ENCODE measurements at regions not wholly inside any gene's neighbourhood (a gene's known extent, or its start where the extent isn't known, plus 50 kb on each side); places are given as distances from the start of the nearest gene placed in this dataset.

DNA sequence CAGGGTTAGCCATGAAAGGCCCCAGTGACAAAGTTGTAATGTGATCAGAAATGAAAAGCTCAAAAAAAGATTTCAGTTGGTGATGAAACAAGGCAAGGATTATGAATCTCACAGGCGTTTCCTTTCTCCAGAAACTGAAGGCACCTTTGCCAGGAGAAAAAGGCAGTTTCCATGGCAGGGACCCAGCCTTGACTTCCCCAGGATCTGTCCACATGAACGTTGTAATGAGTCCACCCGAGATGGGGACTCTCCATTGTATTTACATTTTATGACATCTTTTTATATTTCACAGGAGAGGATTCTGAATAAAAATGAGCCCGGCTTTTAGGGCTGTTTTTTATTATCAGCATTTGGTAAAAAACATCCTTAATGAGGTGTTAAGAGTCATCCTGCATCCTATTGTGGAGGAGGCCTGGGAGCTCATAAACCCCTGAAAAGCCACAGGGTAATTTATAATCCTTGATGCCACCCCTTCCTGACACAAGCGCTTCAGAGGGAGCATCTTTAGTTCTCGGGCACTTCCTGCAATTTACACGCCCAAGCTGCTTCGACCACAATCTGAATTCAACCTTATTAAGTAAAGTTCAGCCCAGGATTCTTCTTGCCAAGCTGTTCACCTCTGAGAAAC is 74.1 kb upstream of the SALL4 start:
- DNase-seq (ENCODE audit: low read depth) = no peak

- no peak for DNase-seq (ENCODE audit: low read depth)
These were observed 71.3 kb upstream of the SALL4 start for GRCh38 chr20:51873652-51874051.

DNA sequence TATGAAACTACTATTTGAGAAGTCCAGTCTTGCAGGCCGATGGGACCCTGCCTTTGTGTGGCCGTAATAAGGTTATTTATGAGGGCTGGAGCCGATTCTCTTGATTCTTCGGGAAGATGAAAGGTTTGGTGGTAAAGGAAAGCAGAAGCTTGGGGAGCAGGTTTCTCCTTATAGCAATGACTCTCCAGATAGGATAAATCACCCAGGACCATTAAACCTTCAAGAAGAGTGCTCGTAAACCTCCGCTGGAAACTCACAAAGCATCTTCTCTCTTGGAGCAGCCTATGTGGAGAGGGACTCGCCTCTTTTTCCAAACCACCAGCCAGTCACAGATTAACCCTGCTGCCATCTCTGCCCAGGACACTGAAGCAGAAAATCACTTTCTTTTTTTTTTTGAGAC is 69.6 kb upstream of the SALL4 start:
- DNase-seq (ENCODE audit: low read depth) = no peak

DNA sequence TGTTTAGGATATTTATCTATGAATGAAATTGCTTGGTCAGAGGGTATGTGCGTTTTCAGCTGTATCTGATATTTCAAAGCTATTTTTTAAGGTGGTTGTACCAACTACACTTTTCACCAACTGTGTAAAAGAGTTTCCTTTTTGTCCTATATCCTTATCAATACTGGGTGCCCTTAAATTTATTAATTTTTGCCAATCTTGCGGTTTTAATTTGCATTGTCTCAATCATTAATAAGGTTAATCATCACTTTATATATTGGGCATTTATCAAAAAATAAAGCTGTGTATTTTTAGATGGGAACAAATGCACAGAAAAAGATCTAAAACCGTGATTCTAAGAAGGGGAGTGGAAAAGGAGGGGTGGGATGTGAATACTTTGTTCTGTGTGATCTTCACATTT is 66.7 kb upstream of the SALL4 start:
- no peak for DNase-seq (ENCODE audit: low read depth)

DNA sequence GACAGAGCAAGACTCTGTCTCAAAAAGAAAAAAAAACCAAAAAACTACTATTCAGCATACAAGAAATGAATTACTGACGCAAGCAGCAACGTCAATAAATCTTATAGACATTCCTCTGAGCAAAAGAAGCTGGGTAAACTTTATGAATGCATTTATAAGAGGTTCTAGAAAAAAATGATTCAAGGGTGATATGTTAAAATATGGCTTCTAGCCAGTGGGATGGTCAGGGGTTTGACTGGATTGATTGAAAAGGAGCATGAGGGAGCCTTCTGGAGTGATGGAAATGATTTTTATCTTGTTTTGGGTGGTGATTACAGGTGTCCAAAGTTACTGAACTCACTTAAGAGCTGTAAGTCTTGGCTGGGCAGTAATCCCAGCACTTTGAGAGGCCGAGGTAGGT is 64.9 kb upstream of the SALL4 start:
- DNase-seq (ENCODE audit: low read depth) = no peak

DNA sequence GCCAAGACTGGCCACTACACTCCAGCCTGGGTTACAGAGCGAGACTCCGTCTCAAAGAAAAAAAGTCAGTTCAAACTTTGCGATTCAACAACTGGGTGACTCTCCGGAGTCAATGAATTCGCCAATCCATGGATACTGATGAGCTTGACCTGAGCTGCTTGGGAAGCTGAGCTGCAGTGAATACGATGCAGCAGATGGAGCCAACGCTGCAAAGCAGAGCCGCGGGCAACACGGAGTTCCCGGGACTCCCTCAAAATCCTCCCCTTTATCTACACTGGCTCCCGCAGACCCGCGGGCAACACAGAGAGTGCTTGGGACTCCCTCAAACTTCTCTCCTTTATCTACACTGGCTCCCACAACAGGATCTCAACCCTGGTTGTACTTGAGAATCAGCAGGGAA is 62.6 kb upstream of the SALL4 start:
- DNase-seq (ENCODE audit: low read depth) = no peak

- DNase-seq (ENCODE audit: low read depth) = no peak
These were observed 60.5 kb upstream of the SALL4 start for GRCh38 chr20:51862796-51863195.

DNA sequence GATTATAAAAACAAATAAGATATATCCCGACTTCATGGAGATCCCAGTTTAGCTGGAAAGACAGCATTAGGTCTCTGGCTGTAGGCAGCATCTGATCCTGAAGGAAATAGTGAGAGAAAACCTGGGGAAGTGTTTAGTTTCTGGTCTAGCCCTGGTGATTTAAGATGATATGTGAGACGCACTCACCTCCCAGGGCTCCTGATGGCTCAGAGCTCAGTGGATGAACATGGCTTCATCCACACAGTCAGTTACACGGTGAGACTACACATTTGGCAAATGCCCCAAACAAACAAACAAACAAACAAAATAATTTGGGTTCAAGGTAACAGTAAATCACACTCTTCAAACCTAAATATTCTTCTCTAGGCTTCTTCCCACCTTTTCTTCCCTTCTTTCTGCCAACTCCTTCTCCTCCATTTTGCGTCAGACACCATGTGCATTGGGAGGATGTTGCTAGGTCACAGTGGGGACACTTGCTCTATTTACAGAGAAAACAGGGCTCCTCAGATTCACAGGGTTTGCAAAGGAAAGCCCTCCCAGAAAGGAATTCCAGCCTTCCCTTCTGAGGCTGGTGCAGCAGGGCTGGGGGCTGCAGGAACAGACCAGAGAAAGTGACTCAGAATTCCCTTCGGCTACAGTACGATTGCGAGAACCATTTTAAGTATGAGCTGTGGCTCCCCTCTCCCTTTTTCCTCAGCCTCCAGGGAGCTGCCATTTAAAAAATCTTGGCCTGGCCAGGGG is 59.6 kb upstream of the SALL4 start:
- no peak for DNase-seq (ENCODE audit: low read depth)

DNA sequence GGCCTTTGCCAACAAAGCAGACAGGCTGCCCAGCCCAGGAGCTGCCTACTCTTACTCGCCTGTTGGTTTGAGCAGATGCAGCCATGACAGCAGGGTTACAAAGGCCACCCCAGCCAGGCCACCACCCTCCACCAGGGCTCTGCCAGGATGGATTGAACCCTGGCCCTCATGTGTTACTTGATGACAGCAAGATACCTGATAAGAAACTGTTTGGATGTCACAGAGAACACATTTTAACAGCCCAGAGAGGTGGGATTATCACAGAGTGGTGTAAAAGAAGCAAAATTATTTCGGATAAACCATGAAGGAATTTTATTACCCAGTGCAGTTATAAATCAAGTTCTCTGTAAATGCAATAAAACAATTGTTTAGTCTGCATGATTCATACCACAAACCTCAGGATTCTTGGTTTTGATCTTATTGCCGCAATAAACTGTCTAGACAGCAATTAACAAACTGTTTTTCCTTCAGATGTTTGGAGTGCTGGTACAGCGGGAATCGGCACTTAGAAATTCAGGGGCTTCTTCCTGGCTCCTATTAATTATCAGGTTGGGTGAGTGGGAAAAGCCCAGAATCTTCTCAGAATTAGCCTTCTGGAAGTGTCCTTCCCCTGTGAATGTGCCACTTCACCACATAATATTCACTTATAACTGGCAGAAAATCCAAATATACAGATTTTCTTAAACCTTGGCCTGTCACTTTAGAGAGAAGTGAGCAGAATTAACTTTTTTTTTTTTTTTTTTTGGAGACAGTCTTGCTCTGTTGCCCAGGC is 58.0 kb upstream of the SALL4 start:
- DNase-seq (ENCODE audit: low read depth) = peak; percentile 44

- no peak for DNase-seq (ENCODE audit: low read depth)
These were observed 54.1 kb upstream of the SALL4 start for GRCh38 chr20:51856432-51856831.

DNA sequence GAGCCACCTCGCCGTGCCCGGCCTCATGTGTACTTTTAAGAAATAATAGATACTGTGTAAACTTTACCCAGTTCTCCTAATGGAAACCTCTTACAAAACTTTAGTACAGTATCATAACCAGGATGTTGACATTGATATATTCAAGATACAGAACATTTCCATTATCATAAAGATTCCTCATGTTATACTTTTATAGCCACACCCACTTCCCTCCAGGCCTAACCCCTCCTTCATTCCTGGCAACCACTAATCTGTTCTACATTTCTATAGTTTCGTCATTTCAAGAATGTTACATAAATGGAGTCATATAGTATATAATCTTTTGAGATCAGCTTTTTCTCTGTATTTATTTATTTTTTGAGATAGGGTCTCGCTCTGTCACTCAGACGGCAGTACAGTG is 52.6 kb upstream of the SALL4 start:
- DNase-seq (ENCODE audit: low read depth) = no peak
